A549 (cell line): ENCODE measurements at regions not wholly inside any gene's neighbourhood (a gene's known extent, or its start where the extent isn't known, plus 50 kb on each side); places are given as distances from the start of the nearest gene placed in this dataset.
A peak's percentile ranks its signal among the peaks of the same experiment; 100 is the strongest.

ENCODE experiments used
- ATAC-seq, 2 experiments: fragments of 200-7000 bp in 1 of 2; fragments of >200 bp in 1 of 2; cut with Nextera tagmentation in 1 of 2; cut with Tn5 transposase in 1 of 2; 3 replicates each; pipeline versions ENCODE4 v1.8.0 to v1.9.1; 2018 to 2020; ENCODE audit warnings: mild to moderate bottlenecking in 1 of 2, moderate library complexity in 1 of 2
- CTCF ChIA-PET: fragments of 300-600 bp; sonication (Branson Sonifier 250); formaldehyde crosslinking; extraction: SDS; loops from one replicate; lab custom pipeline; 2021; ENCODE audit warnings: antibody characterized with exemption, inconsistent platforms; lab: Yijun Ruan, JAX
- POLR2A ChIA-PET: fragments of 350-600 bp; formaldehyde crosslinking; extraction: SDS; loops from one replicate; lab custom pipeline; 2021; ENCODE audit warnings: antibody characterized with exemption, inconsistent platforms; lab: Yijun Ruan, JAX
- DNase-seq, 2 experiments: peaks; one replicate each; pipeline versions ENCODE4 v3.0.0 to v3.0.0-alpha.2; 2011 to 2016; ENCODE audit warnings: low read depth in 1 of 2, low spot score in 1 of 2
- FAIRE-seq: peaks from 2 replicates; lab custom pipeline; 2011; peaks lifted over from hg19 to GRCh38; lab: Jason Lieb, UNC
- H3K27ac ChIP-seq, 2 experiments: fragments of >200 bp; sonication (Bioruptor Twin); formaldehyde crosslinking; 3 replicates each; pipeline ENCODE4 v1.5.1; 2016 to 2017
- H3K4me1 ChIP-seq: fragments of >200 bp; sonication (Bioruptor Twin); formaldehyde crosslinking; 3 replicates; pipeline ENCODE4 v1.6.1; 2016
- H3K4me2 ChIP-seq: fragments of >200 bp; sonication (Bioruptor Twin); formaldehyde crosslinking; 3 replicates; pipeline ENCODE4 v1.6.1; 2016
- H3K4me3 ChIP-seq: fragments of >200 bp; sonication (Bioruptor Twin); formaldehyde crosslinking; 3 replicates; pipeline ENCODE4 v1.5.1; 2016
- H3K9me3 ChIP-seq: fragments of >200 bp; sonication (Bioruptor Twin); formaldehyde crosslinking; 3 replicates; pipeline ENCODE4 v1.6.1; 2016
- CEBPB ChIP-seq, 2 experiments: fragments of >200 bp in 1 of 2; sonication (Bioruptor Twin) in 1 of 2; formaldehyde crosslinking in 1 of 2; IDR thresholded peaks; 2 replicates each; pipeline ENCODE4 v1.6.1; 2012 to 2016
- CTCF ChIP-seq: fragments of >200 bp; sonication (Bioruptor Twin); formaldehyde crosslinking; IDR thresholded peaks from 3 replicates; pipeline ENCODE4 v1.5.1; 2016
- EHF ChIP-seq: fragments of 250-450 bp; sonication (Bioruptor Pico); IDR thresholded peaks from 2 replicates; pipeline ENCODE4 v1.5.0; 2020; ENCODE audit warnings: mild to moderate bottlenecking
- EP300 ChIP-seq, 2 experiments: fragments of >200 bp; sonication (Bioruptor Twin); formaldehyde crosslinking; IDR thresholded peaks; 2 replicates in 1 of 2; 3 replicates in 1 of 2; pipeline ENCODE4 v1.6.1; 2016 to 2017
- GATA3 ChIP-seq: IDR thresholded peaks from 2 replicates; pipeline ENCODE4 v1.6.1; 2012; ENCODE audit warnings: borderline replicate concordance
- HEYL ChIP-seq: fragments of 250-450 bp; sonication (Bioruptor Pico); IDR thresholded peaks from 2 replicates; pipeline ENCODE4 v1.8.0; 2021; ENCODE audit warnings: mild to moderate bottlenecking, moderate library complexity
- HMGXB4 ChIP-seq: fragments of 250-450 bp; sonication (Bioruptor Pico); IDR thresholded peaks from 2 replicates; pipeline ENCODE4 v1.5.0; 2021; ENCODE audit warnings: mild to moderate bottlenecking, moderate library complexity, borderline replicate concordance
- MAZ ChIP-seq: fragments of 150-350 bp; IDR thresholded peaks from 2 replicates; pipeline ENCODE4 v1.6.1; 2014; ENCODE audit warnings: antibody characterized with exemption, low read depth, low read length, borderline replicate concordance
- MYC ChIP-seq: IDR thresholded peaks from 2 replicates; pipeline ENCODE4 v1.6.1; 2012; ENCODE audit warnings: mild to moderate bottlenecking, inconsistent platforms, low read length, improper control_type of control experiment, borderline replicate concordance
- NR3C1 ChIP-seq: fragments of >200 bp; sonication (Bioruptor Twin); formaldehyde crosslinking; IDR thresholded peaks from 3 replicates; pipeline ENCODE4 v1.6.1; 2017
- PHF8 ChIP-seq: fragments of 200-600 bp; sonication (generic); IDR thresholded peaks from 2 replicates; pipeline ENCODE4 v1.6.1; 2016; ENCODE audit warnings: low read depth, mild to moderate bottlenecking, antibody characterized with exemption, moderate library complexity, borderline replicate concordance
- POLR2A ChIP-seq: IDR thresholded peaks from 2 replicates; pipeline ENCODE4 v1.6.1; 2012; ENCODE audit warnings: mild to moderate bottlenecking, low read length
- RAD21 ChIP-seq, 2 experiments: fragments of >200 bp in 1 of 2; sonication (Bioruptor Twin) in 1 of 2; formaldehyde crosslinking in 1 of 2; IDR thresholded peaks in 1 of 2; conservative IDR thresholded peaks in 1 of 2; 2 replicates in 1 of 2; 3 replicates in 1 of 2; pipeline ENCODE4 v1.6.1; 2012 to 2018; ENCODE audit warnings: inconsistent platforms in 1 of 2
- SMC3 ChIP-seq: fragments of >200 bp; sonication (Bioruptor Twin); formaldehyde crosslinking; IDR thresholded peaks from 3 replicates; pipeline ENCODE4 v1.6.1; 2018; ENCODE audit warnings: inconsistent platforms
- WGBS: methylation state at CpG from one replicate; pipeline ENCODE4 v1.1.6; 2017; ENCODE audit errors: missing lambda C conversion rate; 5-methylcytosine and 5-hydroxymethylcytosine counted together

- WGBS = 80% methylated on average over 1 of the region's 1 CpG
- ChIA-PET CTCF (no interaction called here), POLR2A (no interaction called here)
- H3K4me2 ChIP-seq = no peak overlapping the region
- H3K4me1 ChIP-seq = peaks cover 12% of the 10 kb centered on the region
- ATAC-seq (no peak), DNase-seq (no peak), FAIRE-seq (no peak)
- H3K4me3 ChIP-seq = no peak overlapping the region
- H3K9me3 ChIP-seq = no peaks in the 10 kb centered on the region
- no peak overlapping the region for H3K27ac ChIP-seq
- no peak for TF ChIP-seq MYC
- no peak for TF ChIP-seq PHF8
- TF ChIP-seq POLR2A = no peak
- no peak for TF ChIP-seq HMGXB4 (CRISPR knock-in tag)
Measured at GRCh38 chr10:52563360-52563759, 209.2 kb downstream of the MBL2 start.

GRCh38 chr10:52566471-52567246 lies 205.9 kb downstream of the MBL2 start:
- no peak overlapping the region for H3K4me3 ChIP-seq
- no peaks in the 10 kb centered on the region for H3K9me3 ChIP-seq
- H3K4me2 ChIP-seq = peak overlapping the region; percentile 66
- CTCF ChIA-PET = interaction anchor here (0.6 to 4.2 kb wide), 27 partner anchors 8 to 1322 kb away, joined by 3 to 95 read pairs (median 4); partner anchors contain the start of gene DKK1
- peak; percentile 87 for TF ChIP-seq CTCF
- TF ChIP-seq HEYL (CRISPR knock-in tag) = no peak
- peak; percentile 91 to 92 for TF ChIP-seq RAD21 (conservative IDR thresholded peaks at IDR 0.05 in 1 of 2, IDR thresholded peaks at IDR 0.05 in 1 of 2)
- TF ChIP-seq GATA3 = peak; percentile 42; the same call in 1 of the 2 replicates
- TF ChIP-seq EHF (CRISPR knock-in tag) = no peak
- no peak for TF ChIP-seq NR3C1
- peak; percentile 94 for TF ChIP-seq SMC3
- TF ChIP-seq CEBPB (IDR thresholded peaks at IDR 0.05) = peak; percentile 68 to 75; a peak in 3 of 4 replicates
- TF ChIP-seq, all 56 proteins: peak for 5
- Histone ChIP-seq H3K27ac (peak overlapping the region; percentile 37 to 45), H3K4me1 (peaks cover 12% of the 10 kb centered on the region)
- POLR2A ChIA-PET = interaction anchor here (1.5 kb wide), 2 partner anchors 252 to 259 kb away, joined by 7 to 9 read pairs; partner anchors contain the start of gene DKK1
- DNase-seq (peak; percentile 32 to 65), FAIRE-seq (peak; percentile 79), ATAC-seq (peak; percentile 59 to 83; a peak in 4 of 6 replicates)
- WGBS = 1% methylated on average over 4 of the region's 4 CpGs

GRCh38 chr10:52567247-52567580 lies 205.4 kb downstream of the MBL2 start:
- POLR2A ChIA-PET = interaction anchor here (1.5 kb wide), 2 partner anchors 253 to 259 kb away, joined by 7 to 9 read pairs; partner anchors contain the start of gene DKK1
- no peak for DNase-seq
- 64% methylated on average over 3 of the region's 3 CpGs for WGBS
- Histone ChIP-seq H3K4me3 (no peak overlapping the region), H3K4me1 (peaks cover 12% of the 10 kb centered on the region), H3K9me3 (no peaks in the 10 kb centered on the region), H3K4me2 (peak overlapping the region; percentile 66; the same call in 2 of the 3 replicates), H3K27ac (no peak overlapping the region)
- ATAC-seq = no peak
- no peak for FAIRE-seq
- CTCF ChIA-PET = interaction anchor here (0.6 to 4.2 kb wide), 23 partner anchors 9 to 1323 kb away, joined by 3 to 95 read pairs (median 4); partner anchors contain the start of gene DKK1
- TF ChIP-seq MAZ (no peak), CTCF (0 out of 3 replicates have a peak, but pooled peaks have one; percentile 1), EP300 (IDR thresholded peaks at IDR 0.05) (no peak)
- TF ChIP-seq, all 56 proteins: peak for 1
